HG03196 (cell line): ENCODE measurements at regions not wholly inside any gene's neighbourhood (a gene's known extent, or its start where the extent isn't known, plus 50 kb on each side); places are given as distances from the start of the nearest gene placed in this dataset.

Experiments used
- ATAC-seq: cut with Tn5 transposase; IDR thresholded peaks from one replicate; pipeline ENCODE4 v1.9.1; 2021; ENCODE audit not compliant: unreplicated experiment

GRCh38 chr15:69828181-69828828 is 269.4 kb downstream of the TLE3 start:
- ATAC-seq = no peak

DNA sequence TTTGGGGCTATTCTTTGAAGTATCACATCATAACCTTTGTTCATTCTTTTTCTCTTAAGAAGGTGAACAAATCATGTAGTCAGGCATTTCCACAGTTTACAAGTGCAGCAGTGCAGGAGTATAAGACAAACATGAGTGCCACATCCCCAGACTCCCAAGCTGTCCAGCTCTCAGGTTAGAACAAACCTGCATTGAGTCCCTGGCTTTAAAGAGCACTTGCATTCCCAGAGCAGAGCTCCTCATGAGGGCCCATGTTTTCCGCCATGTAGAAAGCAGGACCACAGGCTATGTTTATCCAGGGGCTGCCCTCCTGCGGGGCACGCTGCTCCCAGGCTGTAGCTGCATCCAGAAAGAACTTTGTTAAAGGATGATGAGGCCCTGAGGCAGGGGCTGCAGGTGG is 267.7 kb downstream of the TLE3 start:
- ATAC-seq = no peak

- ATAC-seq = no peak
Measured at GRCh38 chr15:69830430-69830829, 267.3 kb downstream of the TLE3 start.

GRCh38 chr15:69830876-69831275 is 266.8 kb downstream of the TLE3 start:
- ATAC-seq = no peak

GRCh38 chr15:69834267-69834666 is 263.4 kb downstream of the TLE3 start:
- no peak for ATAC-seq

DNA sequence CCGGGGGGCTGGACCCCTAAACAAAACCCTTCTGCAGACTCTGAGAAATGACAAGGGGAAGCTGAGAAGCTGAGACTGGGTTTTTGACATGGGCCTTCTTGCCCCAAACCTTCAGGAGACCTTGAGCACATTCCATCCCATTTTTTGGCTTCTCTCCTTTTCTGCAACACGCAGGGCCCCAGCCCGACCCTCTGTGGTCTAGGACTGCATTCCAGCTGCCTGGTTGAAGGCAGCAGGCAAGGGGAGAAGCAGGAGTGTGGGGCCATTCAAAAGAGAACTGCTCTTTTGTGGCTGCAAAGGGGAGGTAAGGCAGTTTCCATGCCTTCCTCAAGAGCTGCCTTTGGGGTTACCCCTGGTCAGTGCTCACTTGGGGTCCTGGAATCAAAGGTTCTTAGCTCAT is 263.0 kb downstream of the TLE3 start:
- ATAC-seq = no peak

- ATAC-seq = no peak
Measured at GRCh38 chr15:69836048-69836447, 261.7 kb downstream of the TLE3 start.

- ATAC-seq = no peak
Measured at GRCh38 chr15:69836526-69837230, 261.0 kb downstream of the TLE3 start.

DNA sequence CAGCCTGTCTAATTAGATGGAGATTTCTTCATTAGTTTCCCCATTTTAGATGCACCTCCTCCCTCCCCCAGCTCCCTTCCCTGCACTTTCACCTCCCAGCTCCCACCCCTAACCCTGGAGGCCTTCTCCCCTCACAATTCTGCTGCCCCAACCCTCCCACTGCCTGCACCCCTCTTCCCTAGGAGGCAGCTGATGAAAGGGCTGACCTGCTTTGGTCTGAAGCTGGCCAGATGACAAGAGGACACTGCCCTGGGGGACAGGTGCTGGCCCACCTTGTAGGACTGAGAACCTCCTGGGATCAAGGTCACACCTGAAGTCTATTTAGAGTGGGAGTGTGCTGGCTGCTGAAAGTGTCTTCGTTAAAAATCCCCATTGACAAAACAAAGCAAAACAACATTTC is 259.4 kb downstream of the TLE3 start:
- no peak for ATAC-seq

DNA sequence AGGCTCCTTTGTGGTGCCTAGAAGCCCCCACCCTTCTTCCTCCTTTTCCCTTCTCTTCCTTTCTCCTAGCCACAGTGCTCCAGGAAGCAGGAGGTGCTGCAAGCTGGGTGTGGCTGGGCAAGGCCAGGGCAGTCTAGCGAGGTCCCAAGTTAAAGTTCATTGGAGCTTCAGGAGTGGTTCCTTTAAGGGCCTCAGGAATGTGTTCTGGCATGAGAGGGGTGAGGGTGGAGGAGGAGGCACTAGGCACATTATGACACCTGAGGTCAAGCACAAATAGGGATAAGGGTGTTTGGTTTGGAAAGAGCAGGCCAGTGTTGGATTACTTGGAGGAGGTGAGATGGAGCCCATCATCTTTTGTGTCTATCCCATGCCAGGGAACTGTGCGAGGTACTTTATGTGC is 258.7 kb downstream of the TLE3 start:
- no peak for ATAC-seq

- no peak for ATAC-seq
Measured at GRCh38 chr15:69841113-69841828, 256.4 kb downstream of the TLE3 start.

GRCh38 chr15:69842851-69843250 is 254.9 kb downstream of the TLE3 start:
- ATAC-seq = no peak

DNA sequence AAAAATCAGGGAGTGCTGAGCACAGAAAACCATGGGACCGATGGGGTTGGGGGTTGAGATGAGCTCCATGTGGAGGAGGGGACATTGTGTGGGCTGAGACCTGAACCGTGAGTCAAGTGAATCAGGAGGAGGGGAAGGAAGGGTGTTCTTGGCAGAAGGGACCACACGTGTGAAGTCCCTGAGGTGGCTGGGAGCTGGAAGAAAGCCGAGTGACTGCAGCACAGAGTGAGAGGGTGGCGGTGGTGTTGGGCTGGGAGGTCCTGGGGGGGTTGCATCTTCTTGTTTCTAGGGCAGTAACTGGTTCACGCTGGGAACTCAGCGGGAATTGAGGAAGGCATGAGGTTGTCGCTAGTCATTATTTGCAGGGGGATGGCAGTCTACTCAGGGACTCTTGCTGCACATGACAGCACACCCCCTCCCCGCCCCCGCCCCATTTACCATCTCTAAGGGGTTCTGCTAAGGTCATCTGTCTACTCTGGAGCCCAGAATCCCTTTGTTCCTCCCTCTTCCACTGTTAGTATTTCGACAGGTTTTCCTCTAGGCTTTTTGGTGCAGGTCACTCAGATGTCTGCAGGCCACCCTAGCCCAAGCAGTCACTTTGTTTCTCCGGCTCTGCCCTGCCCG is 254.3 kb downstream of the TLE3 start:
- no peak for ATAC-seq

DNA sequence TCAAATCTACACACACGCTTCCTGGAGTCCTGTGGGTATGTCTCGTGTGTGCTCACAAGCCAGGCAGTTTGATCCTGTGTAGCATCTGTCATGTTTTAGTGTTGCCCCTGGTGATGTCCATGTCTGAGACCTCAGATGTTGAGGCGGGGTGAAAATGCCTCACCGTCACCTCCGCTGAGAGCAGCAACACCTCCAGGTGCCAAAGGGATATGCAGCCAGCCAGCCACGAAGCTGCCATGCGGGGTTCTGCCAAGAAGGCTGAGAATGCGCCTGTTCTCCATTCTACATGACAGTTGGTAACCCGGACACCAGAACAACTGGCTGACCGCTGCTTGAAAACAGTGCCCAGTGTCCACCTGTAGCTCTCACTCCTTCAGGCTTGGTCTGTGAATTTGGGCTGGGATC is 253.8 kb downstream of the TLE3 start:
- ATAC-seq = no peak

- no peak for ATAC-seq
Measured at GRCh38 chr15:69845159-69845558, 252.6 kb downstream of the TLE3 start.

GRCh38 chr15:69847625-69848024 is 250.1 kb downstream of the TLE3 start:
- no peak for ATAC-seq

GRCh38 chr15:69848096-69848495 is 249.6 kb downstream of the TLE3 start:
- ATAC-seq = no peak

DNA sequence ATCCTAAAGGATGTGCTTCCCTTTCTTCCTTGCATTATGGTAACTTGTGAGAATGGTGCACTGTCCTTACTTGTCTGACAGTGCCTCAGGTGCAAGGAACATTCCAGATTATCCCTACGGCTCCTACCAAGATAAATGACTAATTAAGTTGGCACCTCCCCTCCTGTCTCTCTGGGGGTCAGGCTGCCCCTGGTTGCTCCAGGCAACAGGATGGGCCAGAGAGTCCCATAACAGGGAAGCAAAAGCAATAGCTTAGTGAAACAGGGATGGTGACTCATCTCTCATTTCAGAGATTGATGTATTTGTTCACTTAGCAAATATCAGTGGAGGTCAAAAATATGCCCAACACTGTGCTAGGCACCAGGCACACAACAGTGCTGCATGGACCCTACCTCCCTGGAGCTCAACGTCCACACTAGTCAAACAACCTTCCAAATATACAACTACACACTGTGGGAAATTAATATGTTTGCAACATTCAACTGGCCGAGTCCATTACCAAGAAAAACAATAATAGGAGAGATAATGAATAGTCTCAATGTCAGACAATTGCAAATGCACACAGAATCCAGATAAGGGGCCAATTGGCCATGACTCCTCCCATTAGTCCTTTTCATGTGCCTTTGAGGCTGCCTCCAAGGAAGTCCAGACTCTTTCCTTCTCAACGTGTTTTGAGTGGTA is 249.0 kb downstream of the TLE3 start:
- no peak for ATAC-seq

DNA sequence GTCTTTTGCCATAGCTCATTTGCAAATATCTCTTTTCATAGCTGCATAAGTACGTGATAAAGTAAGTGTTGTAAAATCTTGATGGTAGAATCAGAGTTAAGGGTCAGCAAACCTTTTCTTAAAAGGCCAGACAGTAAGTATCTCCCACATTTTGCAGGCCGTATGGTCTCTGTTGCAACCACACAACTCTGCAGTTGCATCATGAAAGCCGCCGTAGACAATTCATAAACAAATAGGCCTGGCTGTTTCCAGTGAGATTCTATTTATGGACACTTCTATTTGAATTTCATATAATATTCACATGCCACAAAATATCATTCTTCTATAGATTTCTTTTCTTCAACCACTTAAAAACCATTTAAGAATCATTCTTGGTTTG is 248.5 kb downstream of the TLE3 start:
- no peak for ATAC-seq

DNA sequence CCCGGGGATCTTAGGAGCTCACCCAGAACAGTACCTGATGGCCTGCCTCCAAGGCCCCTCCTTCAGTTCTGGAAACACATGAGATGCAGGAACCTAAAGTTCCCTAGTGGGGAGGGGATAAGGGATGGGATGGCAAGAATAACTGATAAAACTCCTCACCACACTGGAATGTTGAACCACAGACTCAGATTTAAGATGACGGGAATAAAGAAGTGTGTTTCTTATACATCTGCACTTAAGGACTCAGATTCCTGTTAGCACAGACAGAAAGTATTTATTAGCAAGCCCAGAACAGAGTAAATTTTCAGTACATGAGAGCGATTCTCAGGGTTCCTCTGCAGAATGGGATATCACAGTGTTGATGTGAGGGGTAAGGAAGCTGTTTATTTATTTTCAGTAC is 245.2 kb downstream of the TLE3 start:
- ATAC-seq = no peak

DNA sequence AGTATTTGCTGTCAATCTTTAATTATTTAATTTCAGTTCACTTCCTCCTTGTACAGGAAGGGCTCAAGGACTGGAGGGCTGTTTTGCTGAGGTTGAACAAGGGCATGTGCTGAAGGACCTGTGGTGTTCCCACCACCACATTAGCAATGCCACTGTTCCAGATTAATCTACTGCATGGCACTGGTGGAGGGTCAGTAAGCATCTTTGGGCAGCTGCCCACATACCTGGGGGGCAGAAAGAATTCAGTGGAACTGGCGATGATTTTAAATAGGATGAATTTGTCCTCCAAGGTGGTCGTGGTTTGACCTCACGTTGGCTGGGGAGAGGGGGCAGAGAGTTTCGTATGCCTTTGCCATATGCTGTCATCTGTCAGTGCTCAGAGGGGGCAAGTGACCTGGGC is 244.8 kb downstream of the TLE3 start:
- ATAC-seq = no peak
